Fibroblast of villous mesenchyme (primary cell): ENCODE measurements at regions not wholly inside any gene's neighbourhood (a gene's known extent, or its start where the extent isn't known, plus 50 kb on each side); places are given as distances from the start of the nearest gene placed in this dataset.

Source experiments
- DNase-seq: peaks from one replicate; pipeline ENCODE4 v3.0.0-alpha.2; 2010; ENCODE audit warnings: low read depth
- H3K4me3 ChIP-seq: 2 replicates; pipeline ENCODE4 v1.5.1; 2011; ENCODE audit warnings: low read depth, mild to moderate bottlenecking, low read length
- TF ChIP-seq, protein P1 (sequence below): IDR thresholded peaks from 2 replicates; pipeline ENCODE4 v1.5.1; 2012; ENCODE audit warnings: low read depth, mild to moderate bottlenecking, low read length; ENCODE audit not compliant: insufficient read depth

DNA sequence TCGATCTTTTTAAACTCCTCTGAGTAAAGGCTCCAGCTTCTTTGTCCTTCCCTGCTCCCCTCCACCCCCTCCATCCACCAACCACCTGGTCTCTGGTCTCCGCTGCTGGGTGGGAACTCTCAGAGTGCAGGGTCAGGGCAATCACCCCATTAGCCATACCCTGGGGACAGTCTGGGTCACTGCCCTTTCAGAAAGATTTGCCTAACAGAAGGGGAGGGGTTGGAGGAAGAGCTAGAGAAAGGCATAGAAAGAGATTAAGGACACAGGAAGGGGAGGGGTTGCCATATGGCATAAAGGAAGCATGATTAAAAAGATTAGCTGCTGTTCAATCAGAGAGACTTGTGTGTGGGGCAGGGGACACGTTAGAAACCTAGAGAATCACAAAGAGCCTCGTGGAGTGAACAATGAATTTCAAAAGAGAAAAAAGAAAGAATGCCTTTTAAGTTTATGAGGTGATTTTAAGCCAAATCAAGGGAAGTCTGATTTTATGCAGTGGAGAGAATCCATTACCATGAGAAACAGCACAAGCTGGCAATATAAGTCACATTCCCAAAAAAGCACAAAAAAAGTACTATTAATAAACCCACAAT lies 115.5 kb upstream of the ACSL4 start:
- H3K4me3 ChIP-seq, result no peak overlapping the region
- TF ChIP-seq, protein P1, sequence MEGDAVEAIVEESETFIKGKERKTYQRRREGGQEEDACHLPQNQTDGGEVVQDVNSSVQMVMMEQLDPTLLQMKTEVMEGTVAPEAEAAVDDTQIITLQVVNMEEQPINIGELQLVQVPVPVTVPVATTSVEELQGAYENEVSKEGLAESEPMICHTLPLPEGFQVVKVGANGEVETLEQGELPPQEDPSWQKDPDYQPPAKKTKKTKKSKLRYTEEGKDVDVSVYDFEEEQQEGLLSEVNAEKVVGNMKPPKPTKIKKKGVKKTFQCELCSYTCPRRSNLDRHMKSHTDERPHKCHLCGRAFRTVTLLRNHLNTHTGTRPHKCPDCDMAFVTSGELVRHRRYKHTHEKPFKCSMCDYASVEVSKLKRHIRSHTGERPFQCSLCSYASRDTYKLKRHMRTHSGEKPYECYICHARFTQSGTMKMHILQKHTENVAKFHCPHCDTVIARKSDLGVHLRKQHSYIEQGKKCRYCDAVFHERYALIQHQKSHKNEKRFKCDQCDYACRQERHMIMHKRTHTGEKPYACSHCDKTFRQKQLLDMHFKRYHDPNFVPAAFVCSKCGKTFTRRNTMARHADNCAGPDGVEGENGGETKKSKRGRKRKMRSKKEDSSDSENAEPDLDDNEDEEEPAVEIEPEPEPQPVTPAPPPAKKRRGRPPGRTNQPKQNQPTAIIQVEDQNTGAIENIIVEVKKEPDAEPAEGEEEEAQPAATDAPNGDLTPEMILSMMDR, result no peak
- DNase-seq, result no peak

DNA sequence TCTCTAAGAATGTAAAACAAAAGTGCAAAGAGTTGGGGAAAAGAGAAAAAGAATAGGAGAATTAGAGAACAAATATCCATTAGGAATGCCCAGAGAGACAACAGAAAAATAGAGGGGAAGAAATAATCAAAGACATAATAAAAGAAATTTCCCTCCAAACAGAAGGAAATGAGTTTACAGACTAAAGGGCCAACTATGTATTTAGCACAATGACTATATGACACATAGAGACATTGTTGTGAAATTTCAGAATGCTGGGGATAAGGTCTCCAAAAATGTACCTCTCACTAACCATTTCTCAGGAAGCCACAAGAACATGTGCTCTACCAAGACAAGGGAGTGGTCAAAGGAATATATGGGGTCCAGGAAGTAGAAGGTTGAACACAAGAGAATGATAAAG lies 121.0 kb upstream of the ACSL4 start:
- no peak for DNase-seq
- H3K4me3 ChIP-seq, result no peak overlapping the region
- TF ChIP-seq, protein P1, result no peak

DNA sequence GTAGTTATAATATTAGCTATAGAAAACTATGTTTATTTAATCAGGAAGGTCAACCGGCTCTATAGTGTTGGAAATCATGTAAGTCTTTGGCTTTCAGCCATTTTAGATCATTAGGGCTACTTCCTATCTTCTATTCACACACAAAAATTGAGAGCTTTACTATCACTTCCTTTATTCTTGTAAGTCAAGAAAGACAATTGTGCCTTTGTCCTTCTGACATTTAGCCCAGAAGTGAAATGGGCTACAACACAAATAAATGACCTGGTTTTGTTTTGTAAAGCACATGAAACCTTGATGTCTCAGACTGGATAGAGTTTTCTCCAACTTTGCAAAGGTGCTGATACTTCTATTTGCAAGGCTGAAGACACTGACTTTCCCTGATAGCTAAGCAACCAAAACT lies 122.4 kb upstream of the ACSL4 start:
- TF ChIP-seq, protein P1, result no peak
- DNase-seq, result no peak
- no peak overlapping the region for H3K4me3 ChIP-seq

DNA sequence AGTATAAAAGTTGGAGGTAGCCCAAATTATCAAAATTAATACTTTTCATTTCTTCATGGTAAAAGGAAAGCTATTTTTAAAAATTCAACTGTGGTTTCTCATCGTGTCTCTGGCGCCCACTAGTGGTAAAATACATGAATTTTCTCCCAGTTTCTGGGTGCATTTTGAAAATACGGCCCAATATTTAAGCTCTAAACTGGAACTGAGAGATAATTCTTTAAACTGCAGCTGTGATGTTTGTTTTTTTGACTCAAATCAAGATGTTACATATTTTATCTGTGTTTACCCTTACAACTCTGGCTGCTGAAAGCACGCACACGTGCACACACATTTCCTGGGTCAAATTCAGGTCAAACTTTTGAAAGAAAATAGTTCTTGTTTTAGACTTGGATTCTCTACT lies 123.9 kb upstream of the ACSL4 start:
- TF ChIP-seq, protein P1, result peak; percentile 71
- no peak overlapping the region for H3K4me3 ChIP-seq
- DNase-seq, result peak; percentile 49

DNA sequence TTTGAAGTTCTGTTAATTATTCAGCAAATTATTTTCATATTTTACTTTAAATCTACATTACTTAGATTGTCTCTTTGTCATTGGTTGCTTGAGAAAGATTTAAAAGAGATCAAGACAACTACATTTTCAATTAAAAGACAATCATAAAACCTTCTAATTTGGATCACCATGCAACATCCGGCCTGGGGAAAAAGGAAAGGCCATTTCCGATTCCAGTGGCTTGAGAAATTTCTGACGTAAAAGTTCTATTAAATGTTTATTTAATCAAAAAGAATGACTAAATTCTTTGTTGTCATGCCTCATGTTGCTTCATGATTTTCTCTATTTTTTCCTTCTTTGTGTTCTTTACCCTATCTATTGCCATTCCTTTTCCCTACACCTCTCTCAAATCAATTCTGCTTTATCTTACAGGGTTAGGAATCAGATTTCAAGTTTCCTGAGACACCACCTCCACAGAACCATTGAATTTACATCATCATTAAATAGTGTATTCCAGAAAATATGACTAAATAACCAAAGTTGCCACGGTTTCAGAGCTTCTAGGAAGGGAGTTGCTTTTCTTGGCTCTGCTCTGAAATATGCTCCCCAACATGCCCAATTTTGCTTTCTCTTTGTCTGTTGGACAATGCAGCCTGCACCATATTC lies 124.6 kb upstream of the ACSL4 start:
- DNase-seq, result no peak

DNA sequence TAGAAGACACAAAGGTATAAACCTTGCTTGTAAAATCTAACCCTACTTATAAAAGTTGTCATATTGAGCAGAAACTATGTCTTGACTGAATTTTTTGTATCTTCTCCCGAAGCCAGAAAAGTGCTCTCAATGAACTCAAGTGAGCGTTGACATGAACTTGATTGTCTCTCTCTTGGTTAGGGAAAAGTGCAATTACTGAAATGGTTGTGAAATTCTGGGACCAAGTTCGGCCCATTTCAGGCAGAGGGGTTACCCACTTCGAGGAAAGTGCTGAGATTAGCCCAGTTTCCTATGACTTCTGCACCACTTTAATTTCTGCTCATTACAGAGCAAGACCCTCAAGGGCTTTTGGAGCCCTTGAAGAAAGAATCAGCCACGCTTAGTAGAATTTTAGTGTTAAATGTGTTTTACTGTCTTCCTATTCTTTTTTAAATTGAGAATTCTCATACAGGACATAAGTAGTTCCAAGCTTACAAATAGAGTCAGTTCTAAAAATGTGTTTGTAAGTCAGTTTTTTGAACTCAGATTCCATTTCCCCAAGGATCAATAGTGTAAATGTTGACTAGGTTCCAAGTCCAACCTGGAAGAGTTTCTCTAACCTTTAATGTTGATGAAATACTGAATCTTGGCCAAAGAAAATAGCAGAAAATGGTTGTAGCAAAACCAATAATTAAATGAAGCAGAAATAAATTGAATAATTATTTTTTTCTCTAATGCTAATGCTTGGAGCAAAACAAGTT lies 125.7 kb upstream of the ACSL4 start:
- TF ChIP-seq, protein P1, result no peak
- DNase-seq, result no peak
- no peak overlapping the region for H3K4me3 ChIP-seq

More for the DNA sequence above, 124.6 kb upstream of the ACSL4 start:
- TF ChIP-seq, protein P1, result no peak
- no peak overlapping the region for H3K4me3 ChIP-seq
